A673 (cell line): ENCODE measurements at regions not wholly inside any gene's neighbourhood (a gene's known extent, or its start where the extent isn't known, plus 50 kb on each side); places are given as distances from the start of the nearest gene placed in this dataset.

Experiments
- CTCF ChIP-seq: fragments of 300-800, 200-600 bp; sonication (generic); conservative IDR thresholded peaks from 2 replicates; pipeline ENCODE4 v1.5.1; 2017; ENCODE audit warnings: low read depth, mild to moderate bottlenecking, antibody characterized with exemption, low read length, moderate library complexity, mixed read lengths
- EZH2 ChIP-seq: fragments of 200-600 bp; sonication (generic); IDR thresholded peaks from 2 replicates; pipeline ENCODE4 v1.6.1; 2017; ENCODE audit warnings: borderline replicate concordance, low read depth, mild to moderate bottlenecking, mixed read lengths, antibody characterized with exemption, low read length; ENCODE audit not compliant: poor library complexity, severe bottlenecking

GRCh38 chr6:109901976-109902375 lies 76.1 kb upstream of the GPR6 start:
- TF ChIP-seq CTCF (no peak), EZH2 (no peak)
